Activated CD8-positive, alpha-beta memory T cell treated with anti-CD3 and anti-CD28 coated beads, Interleukin-2, amount 10 ng/mL, durations not matched to agents 7 days and 5 days (primary cell): ENCODE measurements at regions not wholly inside any gene's neighbourhood (a gene's known extent, or its start where the extent isn't known, plus 50 kb on each side); places are given as distances from the start of the nearest gene placed in this dataset.
"Not testable (repeated sequence)": the region's sequence is repeated elsewhere in the genome, so short reads cannot be mapped to it uniquely, and the experiment has no call there.

Experiments
- ATAC-seq: fragments of 150-1000 bp; cut with Tn5 transposase; one replicate; pipeline ENCODE4 v1.10.0; 2021; ENCODE audit warnings: moderate library complexity
- CTCF ChIA-PET: fragments of 350-600 bp; sonication (Branson Sonifier 250); formaldehyde crosslinking; loops from one replicate; lab custom pipeline; 2021; ENCODE audit warnings: antibody characterized with exemption; lab: Charles Lee
- DNase-seq: peaks from one replicate; pipeline ENCODE4 v3.0.0-alpha.2; 2020
- H3K27ac Mint-ChIP-seq: one replicate; pipeline ENCODE4 v1.8.0; 2021; ENCODE audit warnings: mild to moderate bottlenecking, mixed read lengths
- H3K27me3 Mint-ChIP-seq: one replicate; pipeline ENCODE4 v1.8.0; 2021; ENCODE audit warnings: mixed read lengths
- H3K36me3 Mint-ChIP-seq: one replicate; pipeline ENCODE4 v1.8.0; 2021; ENCODE audit warnings: mild to moderate bottlenecking, mixed read lengths
- H3K4me1 Mint-ChIP-seq: one replicate; pipeline ENCODE4 v1.8.0; 2021; ENCODE audit warnings: mixed read lengths
- H3K4me3 Mint-ChIP-seq: one replicate; pipeline ENCODE4 v1.8.0; 2021; ENCODE audit warnings: mild to moderate bottlenecking, moderate library complexity, mixed read lengths
- H3K9me3 Mint-ChIP-seq: one replicate; pipeline ENCODE4 v1.8.0; 2022; ENCODE audit warnings: low read depth, mixed read lengths

GRCh38 chr9:36486933-36487481 lies 85.7 kb upstream of the MELK start:
- ATAC-seq (peak; percentile 28), DNase-seq (peak; percentile 80)
- Mint-ChIP-seq H3K4me3 (peak overlapping the region; percentile 88), H3K4me1 (peaks cover 49% of the 10 kb centered on the region), H3K9me3 (no peaks in the 10 kb centered on the region), H3K27ac (peak overlapping the region; percentile 84), H3K27me3 (no peaks in the 10 kb centered on the region), H3K36me3 (peaks cover 3% of the 10 kb centered on the region)
- CTCF ChIA-PET, result interaction anchor here (1.0 to 5.0 kb wide), 5 partner anchors 16 to 79 kb away, joined by 3 to 26 read pairs (median 12); no protein-coding TSS in a partner anchor

- H3K27me3 Mint-ChIP-seq, result no peaks in the 10 kb centered on the region
- H3K4me3 Mint-ChIP-seq, result peak overlapping the region; percentile 88
- H3K27ac Mint-ChIP-seq, result peak overlapping the region; percentile 84
- H3K4me1 Mint-ChIP-seq, result peaks cover 50% of the 10 kb centered on the region
- DNase-seq (peak; percentile 42), ATAC-seq (no peak)
- no peaks in the 10 kb centered on the region for H3K9me3 Mint-ChIP-seq
- H3K36me3 Mint-ChIP-seq, result peaks cover 3% of the 10 kb centered on the region
- CTCF ChIA-PET, result interaction anchor here (1.3 to 5.0 kb wide), 4 partner anchors 11 to 79 kb away, joined by 3 to 26 read pairs (median 10); no protein-coding TSS in a partner anchor
These were observed 86.3 kb upstream of the MELK start for GRCh38 chr9:36486329-36486932.

GRCh38 chr9:36485647-36486328 lies 85.7 kb upstream of the RNF38 start:
- ATAC-seq (no peak), DNase-seq (no peak)
- Mint-ChIP-seq H3K27ac (peak overlapping the region; percentile 84), H3K4me1 (peaks cover 48% of the 10 kb centered on the region), H3K27me3 (no peaks in the 10 kb centered on the region), H3K36me3 (peaks cover 3% of the 10 kb centered on the region), H3K9me3 (no peaks in the 10 kb centered on the region), H3K4me3 (peak overlapping the region; percentile 88)
- CTCF ChIA-PET, result interaction anchor here (1.3 to 5.0 kb wide), 5 partner anchors 12 to 78 kb away, joined by 3 to 26 read pairs (median 4); no protein-coding TSS in a partner anchor

- H3K4me3 Mint-ChIP-seq, result no peak overlapping the region
- CTCF ChIA-PET, result no interaction called here
- no peaks in the 10 kb centered on the region for H3K27me3 Mint-ChIP-seq
- H3K27ac Mint-ChIP-seq, result no peak overlapping the region
- DNase-seq, result no peak
- ATAC-seq, result no peak
- no peaks in the 10 kb centered on the region for H3K9me3 Mint-ChIP-seq
- H3K36me3 Mint-ChIP-seq, result peaks cover 3% of the 10 kb centered on the region
- peaks cover 41% of the 10 kb centered on the region for H3K4me1 Mint-ChIP-seq
These were observed 84.1 kb upstream of the RNF38 start for GRCh38 chr9:36484124-36484523.

- no peaks in the 10 kb centered on the region for H3K9me3 Mint-ChIP-seq
- H3K27me3 Mint-ChIP-seq, result no peaks in the 10 kb centered on the region
- H3K4me1 Mint-ChIP-seq, result peaks cover 18% of the 10 kb centered on the region
- H3K27ac Mint-ChIP-seq, result no peak overlapping the region
- no peak overlapping the region for H3K4me3 Mint-ChIP-seq
- CTCF ChIA-PET, result interaction anchor here (0.8 to 1.2 kb wide), 3 partner anchors 27 to 46 kb away, joined by 3 to 7 read pairs (median 4); no protein-coding TSS in a partner anchor
- DNase-seq, result no peak
- ATAC-seq, result no peak
- H3K36me3 Mint-ChIP-seq, result peaks cover 1% of the 10 kb centered on the region
These were observed 79.0 kb upstream of the RNF38 start for GRCh38 chr9:36479101-36479500.

- DNase-seq (no peak), ATAC-seq (no peak)
- CTCF ChIA-PET, result interaction anchor here (1.3 to 3.2 kb wide), 5 partner anchors 11 to 64 kb away, joined by 4 to 16 read pairs (median 6); no protein-coding TSS in a partner anchor
- Mint-ChIP-seq H3K9me3 (no peaks in the 10 kb centered on the region), H3K36me3 (peaks cover 13% of the 10 kb centered on the region), H3K4me1 (peaks cover 35% of the 10 kb centered on the region), H3K27me3 (no peaks in the 10 kb centered on the region), H3K4me3 (peak overlapping the region; percentile 80), H3K27ac (peak overlapping the region; percentile 91)
These were observed 71.3 kb upstream of the RNF38 start for GRCh38 chr9:36471359-36471758.

GRCh38 chr9:36470643-36471290 lies 70.7 kb upstream of the RNF38 start:
- DNase-seq (peak; percentile 89), ATAC-seq (peak; percentile 99)
- no peaks in the 10 kb centered on the region for H3K27me3 Mint-ChIP-seq
- CTCF ChIA-PET, result interaction anchor here (1.3 to 3.2 kb wide), 5 partner anchors 11 to 63 kb away, joined by 4 to 16 read pairs (median 6); no protein-coding TSS in a partner anchor
- H3K27ac Mint-ChIP-seq, result peak overlapping the region; percentile 91
- H3K4me3 Mint-ChIP-seq, result peak overlapping the region; percentile 80
- H3K4me1 Mint-ChIP-seq, result peaks cover 35% of the 10 kb centered on the region
- H3K9me3 Mint-ChIP-seq, result no peaks in the 10 kb centered on the region
- peaks cover 13% of the 10 kb centered on the region for H3K36me3 Mint-ChIP-seq

- Mint-ChIP-seq H3K9me3 (no peaks in the 10 kb centered on the region), H3K4me3 (no peak overlapping the region), H3K36me3 (peaks cover 35% of the 10 kb centered on the region), H3K27me3 (no peaks in the 10 kb centered on the region), H3K27ac (no peak overlapping the region), H3K4me1 (peaks cover 48% of the 10 kb centered on the region)
- no peak for ATAC-seq
- CTCF ChIA-PET, result interaction anchor here (1.1 to 2.4 kb wide), 2 partner anchors 13 to 56 kb away, joined by 4 to 7 read pairs; no protein-coding TSS in a partner anchor
- DNase-seq, result no peak
These were observed 63.4 kb upstream of the RNF38 start for GRCh38 chr9:36463467-36463866.

GRCh38 chr9:36462245-36462644 lies 62.2 kb upstream of the RNF38 start:
- Mint-ChIP-seq H3K4me1 (peaks cover 51% of the 10 kb centered on the region), H3K27ac (no peak overlapping the region), H3K9me3 (no peaks in the 10 kb centered on the region), H3K4me3 (no peak overlapping the region), H3K36me3 (peaks cover 36% of the 10 kb centered on the region), H3K27me3 (no peaks in the 10 kb centered on the region)
- DNase-seq, result no peak
- no peak for ATAC-seq
- CTCF ChIA-PET, result interaction anchor here (2.4 kb wide), 1 partner anchor 12 kb away, joined by 7 read pairs; no protein-coding TSS in a partner anchor

- H3K27ac Mint-ChIP-seq, result peak overlapping the region; percentile 11
- DNase-seq, result no peak
- peaks cover 61% of the 10 kb centered on the region for H3K4me1 Mint-ChIP-seq
- no peak overlapping the region for H3K4me3 Mint-ChIP-seq
- no peaks in the 10 kb centered on the region for H3K9me3 Mint-ChIP-seq
- ATAC-seq, result no peak
- no peaks in the 10 kb centered on the region for H3K27me3 Mint-ChIP-seq
- CTCF ChIA-PET, result interaction anchor here (1.0 to 1.4 kb wide), 3 partner anchors 15 to 95 kb away, joined by 3 to 4 read pairs (median 3); no protein-coding TSS in a partner anchor
- H3K36me3 Mint-ChIP-seq, result peaks cover 42% of the 10 kb centered on the region
These were observed 61.3 kb upstream of the RNF38 start for GRCh38 chr9:36461323-36461722.

GRCh38 chr9:36458430-36458915 lies 58.4 kb upstream of the RNF38 start:
- ATAC-seq (peak; percentile 68), DNase-seq (peak; percentile 95)
- H3K4me3 Mint-ChIP-seq, result peak overlapping the region; percentile 62
- H3K27me3 Mint-ChIP-seq, H3K9me3 Mint-ChIP-seq: not testable (repeated sequence)
- CTCF ChIA-PET, result interaction anchor here (0.9 to 4.7 kb wide), 8 partner anchors 11 to 98 kb away, joined by 3 to 37 read pairs (median 4); no protein-coding TSS in a partner anchor
- H3K4me1 Mint-ChIP-seq, result peaks cover 54% of the 10 kb centered on the region
- H3K36me3 Mint-ChIP-seq, result peaks cover 35% of the 10 kb centered on the region
- H3K27ac Mint-ChIP-seq, result peak overlapping the region; percentile 80

- DNase-seq (no peak), ATAC-seq (peak; percentile 35)
- Mint-ChIP-seq H3K9me3 (no peaks in the 10 kb centered on the region), H3K27me3 (no peaks in the 10 kb centered on the region), H3K4me3 (peak overlapping the region; percentile 62), H3K27ac (peak overlapping the region; percentile 80), H3K36me3 (peaks cover 30% of the 10 kb centered on the region), H3K4me1 (peaks cover 49% of the 10 kb centered on the region)
- CTCF ChIA-PET, result interaction anchor here (0.8 to 4.7 kb wide), 10 partner anchors 11 to 98 kb away, joined by 3 to 37 read pairs (median 3); no protein-coding TSS in a partner anchor
These were observed 57.9 kb upstream of the RNF38 start for GRCh38 chr9:36457836-36458429.
